Activated CD8-positive, alpha-beta memory T cell treated with anti-CD3 and anti-CD28 coated beads, Interleukin-2, amount 50 U/mL, for 1 hour (primary cell): ENCODE measurements at regions not wholly inside any gene's neighbourhood (a gene's known extent, or its start where the extent isn't known, plus 50 kb on each side); places are given as distances from the start of the nearest gene placed in this dataset.

Source experiments
- DNase-seq: peaks from one replicate; pipeline ENCODE4 v3.0.0-alpha.2; 2020; ENCODE audit errors: extremely low read depth

GRCh38 chr4:181676546-181676945, 566.7 kb upstream of the TENM3 start:
- no peak for DNase-seq

GRCh38 chr4:181677201-181677600, 566.0 kb upstream of the TENM3 start:
- DNase-seq: no peak

GRCh38 chr4:181677621-181678020, 565.6 kb upstream of the TENM3 start:
- no peak for DNase-seq

- DNase-seq: no peak
Measured at GRCh38 chr4:181679754-181680153, 563.4 kb upstream of the TENM3 start.

GRCh38 chr4:181682367-181683047, 560.7 kb upstream of the TENM3 start:
- no peak for DNase-seq

GRCh38 chr4:181684310-181684709, 558.9 kb upstream of the TENM3 start:
- DNase-seq: no peak

- DNase-seq: no peak
Measured at GRCh38 chr4:181685461-181685860, 557.7 kb upstream of the TENM3 start.

- DNase-seq: no peak
Measured at GRCh38 chr4:181685911-181686310, 557.3 kb upstream of the TENM3 start.

- DNase-seq: no peak
Measured at GRCh38 chr4:181687116-181687515, 556.1 kb upstream of the TENM3 start.

- no peak for DNase-seq
Measured at GRCh38 chr4:181688432-181688831, 554.8 kb upstream of the TENM3 start.

GRCh38 chr4:181688872-181689271, 554.3 kb upstream of the TENM3 start:
- no peak for DNase-seq

GRCh38 chr4:181690498-181690897, 552.7 kb upstream of the TENM3 start:
- DNase-seq: no peak

GRCh38 chr4:181692965-181693364, 550.2 kb upstream of the TENM3 start:
- no peak for DNase-seq

GRCh38 chr4:181693517-181693916, 549.7 kb upstream of the TENM3 start:
- DNase-seq: no peak

- no peak for DNase-seq
Measured at GRCh38 chr4:181698221-181698620, 545.0 kb upstream of the TENM3 start.

GRCh38 chr4:181701214-181701613, 542.0 kb upstream of the TENM3 start:
- no peak for DNase-seq

- no peak for DNase-seq
Measured at GRCh38 chr4:181701894-181702293, 541.3 kb upstream of the TENM3 start.

- DNase-seq: no peak
Measured at GRCh38 chr4:181702864-181703495, 540.2 kb upstream of the TENM3 start.

GRCh38 chr4:181710143-181710542, 533.1 kb upstream of the TENM3 start:
- DNase-seq: no peak

- no peak for DNase-seq
Measured at GRCh38 chr4:181711387-181711786, 531.8 kb upstream of the TENM3 start.

- DNase-seq: no peak
Measured at GRCh38 chr4:181728305-181728966, 514.8 kb upstream of the TENM3 start.

- DNase-seq: no peak
Measured at GRCh38 chr4:181731900-181732299, 511.3 kb upstream of the TENM3 start.

GRCh38 chr4:181737744-181738143, 505.5 kb upstream of the TENM3 start:
- no peak for DNase-seq
